GM10248 (cell line): ENCODE measurements at regions not wholly inside any gene's neighbourhood (a gene's known extent, or its start where the extent isn't known, plus 50 kb on each side); places are given as distances from the start of the nearest gene placed in this dataset.
"Not testable (repeated sequence)": the region's sequence is repeated elsewhere in the genome, so short reads cannot be mapped to it uniquely, and the experiment has no call there.

Source experiments
- CTCF ChIA-PET: fragments of 300-600 bp; sonication (Branson Sonifier 250); formaldehyde crosslinking; extraction: SDS; loops from one replicate; lab custom pipeline; 2021; ENCODE audit warnings: antibody characterized with exemption; lab: Yijun Ruan, JAX
- POLR2A ChIA-PET: fragments of 350-650 bp; sonication (Branson Sonifier 250); formaldehyde crosslinking; extraction: SDS; loops from one replicate; lab custom pipeline; 2020; ENCODE audit warnings: antibody characterized with exemption; lab: Yijun Ruan, JAX
- DNase-seq: peaks from one replicate; pipeline ENCODE4 v3.0.0; 2012; ENCODE audit errors: extremely low spot score
- TF ChIP-seq, protein P1 (sequence below): IDR thresholded peaks from 2 replicates; pipeline ENCODE4 v1.5.1; 2012; ENCODE audit warnings: mild to moderate bottlenecking, low read depth; ENCODE audit errors: extremely low read depth, missing control alignments, control extremely low read depth

DNA sequence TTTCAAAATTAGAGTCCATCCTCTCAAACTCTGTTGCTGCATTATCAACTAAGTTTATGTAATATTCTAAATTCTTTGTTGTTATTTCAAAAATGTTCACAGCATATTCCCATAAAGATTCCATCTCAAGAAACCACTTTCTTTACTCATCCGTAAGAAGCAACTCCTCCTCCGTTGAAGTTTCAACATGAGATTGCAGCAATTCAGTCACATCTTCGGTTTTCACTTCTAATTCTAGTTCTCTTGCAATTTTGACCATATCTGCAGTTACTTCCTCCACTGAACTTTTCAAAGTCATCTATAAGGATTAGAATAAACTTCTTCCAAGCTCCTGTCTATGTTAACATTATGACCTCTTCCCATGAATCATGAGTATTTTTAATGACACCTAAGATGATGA, 216.6 kb upstream of the SLC7A11 start:
- CTCF ChIA-PET = no interaction called here
- POLR2A ChIA-PET = no interaction called here
- TF ChIP-seq, protein P1, sequence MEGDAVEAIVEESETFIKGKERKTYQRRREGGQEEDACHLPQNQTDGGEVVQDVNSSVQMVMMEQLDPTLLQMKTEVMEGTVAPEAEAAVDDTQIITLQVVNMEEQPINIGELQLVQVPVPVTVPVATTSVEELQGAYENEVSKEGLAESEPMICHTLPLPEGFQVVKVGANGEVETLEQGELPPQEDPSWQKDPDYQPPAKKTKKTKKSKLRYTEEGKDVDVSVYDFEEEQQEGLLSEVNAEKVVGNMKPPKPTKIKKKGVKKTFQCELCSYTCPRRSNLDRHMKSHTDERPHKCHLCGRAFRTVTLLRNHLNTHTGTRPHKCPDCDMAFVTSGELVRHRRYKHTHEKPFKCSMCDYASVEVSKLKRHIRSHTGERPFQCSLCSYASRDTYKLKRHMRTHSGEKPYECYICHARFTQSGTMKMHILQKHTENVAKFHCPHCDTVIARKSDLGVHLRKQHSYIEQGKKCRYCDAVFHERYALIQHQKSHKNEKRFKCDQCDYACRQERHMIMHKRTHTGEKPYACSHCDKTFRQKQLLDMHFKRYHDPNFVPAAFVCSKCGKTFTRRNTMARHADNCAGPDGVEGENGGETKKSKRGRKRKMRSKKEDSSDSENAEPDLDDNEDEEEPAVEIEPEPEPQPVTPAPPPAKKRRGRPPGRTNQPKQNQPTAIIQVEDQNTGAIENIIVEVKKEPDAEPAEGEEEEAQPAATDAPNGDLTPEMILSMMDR = no peak
- no peak for DNase-seq

DNA sequence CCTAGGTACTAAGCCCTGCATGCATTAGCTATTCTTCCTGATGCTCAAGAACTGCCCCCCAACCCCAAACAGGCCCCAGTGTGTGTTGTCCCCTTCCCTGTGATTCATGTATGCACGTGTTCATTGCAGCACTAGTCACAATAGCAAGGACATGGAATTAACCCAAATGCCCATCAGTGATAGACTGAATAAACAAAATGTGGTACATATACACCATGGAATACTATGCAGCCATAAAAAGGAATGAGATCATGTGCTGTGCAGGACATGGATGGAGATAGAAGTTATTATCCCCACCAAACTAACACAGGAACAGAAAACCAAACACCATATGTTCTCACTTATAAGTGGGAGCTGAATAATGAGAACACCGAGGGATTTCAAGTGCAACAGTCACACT, 214.2 kb upstream of the SLC7A11 start:
- POLR2A ChIA-PET, CTCF ChIA-PET, DNase-seq: not testable (repeated sequence)

GRCh38 chr4:138455097-138455496, 212.9 kb upstream of the SLC7A11 start:
- DNase-seq = no peak
- TF ChIP-seq, protein P1 = no peak
- CTCF ChIA-PET = no interaction called here
- POLR2A ChIA-PET = no interaction called here

DNA sequence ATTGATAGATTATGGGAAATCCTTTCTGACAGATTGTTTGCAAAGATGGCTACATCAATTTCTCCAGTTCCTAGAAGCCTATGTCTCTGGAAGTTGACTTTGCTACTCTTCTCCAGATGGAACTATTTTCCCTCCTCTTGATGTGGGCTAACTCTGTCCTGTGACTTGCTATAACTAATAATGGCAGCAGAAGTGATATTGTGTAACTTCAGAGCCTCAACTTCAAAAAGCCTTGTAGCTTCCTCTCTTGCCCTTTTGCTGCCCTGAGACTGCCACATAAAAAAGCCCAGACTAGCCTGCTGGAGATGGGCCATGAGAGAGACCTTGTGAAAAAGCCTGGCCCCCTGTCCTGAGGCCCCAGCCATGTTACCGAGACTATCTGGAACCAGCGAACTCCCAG, 210.7 kb upstream of the SLC7A11 start:
- TF ChIP-seq, protein P1 = no peak
- ChIA-PET CTCF (interaction anchor here (0.9 kb wide), 1 partner anchor 8 kb away, joined by 3 read pairs; no protein-coding TSS in a partner anchor), POLR2A (no interaction called here)
- no peak for DNase-seq

GRCh38 chr4:138451276-138451663, 209.1 kb upstream of the SLC7A11 start:
- no peak for DNase-seq
- ChIA-PET CTCF (no interaction called here), POLR2A (no interaction called here)
- TF ChIP-seq, protein P1 = no peak

GRCh38 chr4:138450546-138451275, 208.6 kb upstream of the SLC7A11 start:
- ChIA-PET CTCF (no interaction called here), POLR2A (no interaction called here)
- no peak for DNase-seq
- TF ChIP-seq, protein P1 = no peak

DNA sequence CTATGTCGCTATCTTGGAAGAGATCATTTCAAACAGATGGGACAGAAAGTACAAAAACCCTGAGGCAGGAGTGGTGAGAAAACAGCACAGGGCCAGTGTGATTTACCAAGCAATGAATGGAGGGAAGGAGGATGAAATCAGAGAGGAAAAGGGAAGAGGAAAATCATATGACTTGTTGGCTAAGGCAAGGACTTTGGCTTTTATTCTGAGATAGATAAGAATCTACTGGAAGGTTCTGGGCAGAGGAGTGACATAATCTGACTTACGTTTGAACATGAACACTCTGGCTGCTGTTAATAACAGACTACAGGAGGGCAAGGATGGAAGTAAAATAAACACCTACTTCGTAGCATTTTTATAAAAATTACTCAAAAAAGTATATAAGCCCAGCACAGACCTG, 207.8 kb upstream of the SLC7A11 start:
- TF ChIP-seq, protein P1 = no peak
- CTCF ChIA-PET = no interaction called here
- POLR2A ChIA-PET = no interaction called here
- DNase-seq = no peak
